HG02973 (cell line): ENCODE measurements at regions not wholly inside any gene's neighbourhood (a gene's known extent, or its start where the extent isn't known, plus 50 kb on each side); places are given as distances from the start of the nearest gene placed in this dataset.
A peak's percentile ranks its signal among the peaks of the same experiment; 100 is the strongest.
"Not testable (repeated sequence)": the region's sequence is repeated elsewhere in the genome, so short reads cannot be mapped to it uniquely, and the experiment has no call there.

Source experiments
- ATAC-seq: cut with Tn5 transposase; IDR thresholded peaks from one replicate; pipeline ENCODE4 v1.9.1; 2021; ENCODE audit warnings: moderate library complexity; ENCODE audit not compliant: unreplicated experiment

DNA sequence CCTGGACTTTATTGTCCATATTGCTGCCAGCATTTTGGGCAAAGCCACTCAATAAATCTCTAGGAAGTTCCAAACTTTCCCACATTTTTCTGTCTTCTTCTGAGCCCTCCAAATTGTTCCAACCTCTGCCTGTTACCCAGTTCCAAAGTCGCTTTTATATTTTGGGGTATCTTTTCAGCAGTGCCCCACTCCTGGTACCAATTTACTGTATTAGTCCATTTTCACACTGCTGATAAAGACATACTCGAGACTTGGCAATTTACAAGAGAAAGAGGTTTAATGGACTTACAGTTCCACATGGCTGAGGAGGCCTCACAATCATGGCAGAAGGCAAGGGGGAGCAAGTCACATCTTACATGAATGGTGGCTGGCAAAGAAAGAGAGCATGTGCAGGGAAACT is 53.4 kb downstream of the AHSP start:
- not testable (repeated sequence) for ATAC-seq

DNA sequence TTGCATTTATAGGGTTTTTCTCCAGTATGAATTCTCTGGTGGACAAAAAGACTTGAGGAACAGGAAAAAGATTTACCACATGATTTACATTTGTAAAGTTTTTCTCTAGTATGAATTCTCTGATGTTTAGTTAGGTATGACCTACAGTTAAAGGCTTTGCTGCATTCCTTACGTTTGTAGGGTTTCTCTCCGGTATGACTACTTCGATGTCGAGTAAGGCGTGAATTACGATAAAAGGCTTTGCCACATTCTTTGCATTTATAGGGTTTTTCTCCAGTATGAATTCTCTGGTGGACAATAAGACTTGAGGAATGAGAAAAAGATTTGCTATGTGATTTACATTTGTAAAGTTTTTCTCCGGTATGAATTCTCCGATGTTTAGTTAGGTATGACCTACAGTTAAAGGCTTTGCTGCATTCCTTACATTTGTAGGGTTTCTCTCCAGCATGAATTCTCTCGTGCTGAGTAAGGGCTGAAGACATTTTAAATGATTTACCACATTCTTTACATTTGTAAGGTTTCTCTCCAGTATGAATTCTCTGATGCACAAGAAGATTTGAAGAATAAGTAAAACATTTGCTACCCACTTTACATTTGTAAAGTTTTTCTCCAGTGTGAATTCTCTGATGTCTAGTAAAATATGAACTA is 74.2 kb downstream of the AHSP start:
- not testable (repeated sequence) for ATAC-seq

DNA sequence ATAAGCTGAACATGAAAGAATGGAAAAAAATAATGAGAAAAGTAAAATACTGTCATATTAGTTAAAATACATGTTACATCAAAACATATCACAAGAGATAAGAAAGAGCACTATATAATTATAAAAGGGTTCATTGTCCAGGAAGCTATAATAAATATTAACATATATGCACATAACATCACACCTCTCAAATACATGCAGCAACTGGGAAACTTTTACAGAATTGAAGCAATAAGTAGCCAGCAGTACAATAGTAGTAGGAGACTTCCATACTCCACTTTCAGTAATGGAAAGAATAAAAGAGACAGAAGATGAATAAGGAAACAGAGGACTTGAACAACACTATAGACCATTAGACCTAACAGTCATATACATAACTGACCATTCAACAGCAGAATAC is 90.4 kb downstream of the AHSP start:
- no peak for ATAC-seq

- ATAC-seq, result no peak
These were observed 108.7 kb downstream of the AHSP start for GRCh38 chr16:31636433-31636832.

GRCh38 chr16:31641279-31641678 is 113.6 kb downstream of the AHSP start:
- ATAC-seq, result no peak

GRCh38 chr16:31655674-31656073 is 128.0 kb downstream of the AHSP start:
- not testable (repeated sequence) for ATAC-seq

DNA sequence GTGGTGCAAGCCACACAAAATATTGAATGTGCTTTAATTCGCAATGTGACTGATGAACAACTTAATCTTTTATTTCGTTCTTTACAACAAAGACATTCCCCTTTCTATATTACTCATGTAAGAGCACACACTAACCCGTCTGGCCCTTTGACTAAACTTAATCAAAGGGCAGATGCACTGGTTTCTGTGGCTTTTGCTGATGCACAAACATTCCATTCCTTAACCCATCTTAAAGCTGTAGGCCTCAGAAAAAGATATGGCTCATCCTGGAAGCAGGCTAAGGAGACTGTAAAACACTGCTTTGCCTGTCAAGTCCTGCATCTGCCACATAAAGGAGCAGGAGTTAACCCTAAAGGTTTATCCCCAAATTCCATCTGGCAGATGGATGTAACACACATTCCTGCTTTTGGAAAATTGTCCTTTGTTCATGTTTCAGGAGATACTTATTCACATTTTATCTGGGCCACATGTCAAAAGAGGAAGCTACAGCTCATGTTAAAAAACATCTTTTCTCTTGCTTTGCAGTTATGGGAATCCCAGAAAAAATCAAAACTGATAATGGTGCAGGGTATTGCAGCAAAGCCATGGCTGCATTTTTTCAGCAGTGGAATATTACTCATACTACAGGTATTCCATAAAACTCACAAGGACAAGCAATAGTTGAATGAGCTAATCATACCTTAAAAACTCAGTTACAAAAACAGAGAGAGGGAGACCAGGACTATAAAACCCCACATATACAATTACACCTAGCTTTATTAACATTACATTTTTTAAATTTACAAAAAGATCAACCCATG is 137.2 kb downstream of the AHSP start:
- no peak for ATAC-seq

- no peak for ATAC-seq
These were observed 147.0 kb downstream of the AHSP start for GRCh38 chr16:31674686-31675085.

DNA sequence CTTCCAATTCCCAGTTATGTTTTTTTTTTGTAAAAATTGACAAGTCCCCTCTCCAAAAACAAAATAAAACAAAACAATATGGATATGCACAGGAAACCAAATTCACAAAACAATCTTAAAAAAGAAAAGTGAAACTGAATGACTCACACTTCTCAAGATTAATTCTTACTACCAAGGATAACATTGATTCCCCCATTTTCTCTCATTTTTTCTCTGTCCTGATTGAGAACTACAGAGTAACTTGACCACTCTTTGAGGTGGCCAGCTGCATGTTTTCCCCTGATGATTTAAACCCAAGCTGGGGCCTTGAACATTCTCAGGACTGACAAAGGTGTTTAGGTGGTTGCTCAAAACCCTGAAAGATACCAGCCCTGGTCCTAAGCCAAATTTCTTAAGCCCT is 149.0 kb downstream of the AHSP start:
- ATAC-seq, result no peak

DNA sequence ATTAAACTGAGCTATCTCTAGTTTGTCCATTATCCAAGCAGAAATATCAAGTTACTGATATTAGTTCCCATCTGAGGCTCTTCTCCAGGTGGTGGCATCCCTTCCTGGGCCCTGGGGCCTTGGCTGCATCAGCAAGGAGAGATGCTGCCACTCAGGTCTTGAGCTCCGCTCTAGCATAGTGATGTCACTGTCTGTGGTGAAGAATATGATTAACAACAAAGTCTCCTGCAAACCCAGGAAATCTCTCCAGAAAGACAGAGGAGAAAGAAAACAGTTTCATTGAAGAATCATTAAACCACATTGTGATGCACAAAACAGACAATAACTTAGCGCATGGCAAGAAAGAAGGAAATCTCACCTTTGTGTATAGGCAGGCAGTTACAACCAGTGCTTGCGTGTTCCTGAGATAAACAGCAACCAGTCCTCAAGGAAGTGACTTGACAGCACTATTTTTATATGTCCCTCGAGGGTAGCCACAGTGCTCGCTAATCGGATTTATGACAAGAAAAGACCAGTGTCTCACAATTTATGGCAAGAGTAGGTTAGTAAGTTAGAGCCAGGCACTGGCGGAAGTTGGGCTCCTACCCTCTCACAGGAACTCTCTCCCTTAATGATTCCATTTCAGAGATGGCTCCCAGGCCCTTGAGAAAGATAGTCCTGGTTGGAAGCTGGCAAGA is 151.1 kb downstream of the AHSP start:
- no peak for ATAC-seq

- not testable (repeated sequence) for ATAC-seq
These were observed 161.6 kb downstream of the AHSP start for GRCh38 chr16:31689331-31689730.

DNA sequence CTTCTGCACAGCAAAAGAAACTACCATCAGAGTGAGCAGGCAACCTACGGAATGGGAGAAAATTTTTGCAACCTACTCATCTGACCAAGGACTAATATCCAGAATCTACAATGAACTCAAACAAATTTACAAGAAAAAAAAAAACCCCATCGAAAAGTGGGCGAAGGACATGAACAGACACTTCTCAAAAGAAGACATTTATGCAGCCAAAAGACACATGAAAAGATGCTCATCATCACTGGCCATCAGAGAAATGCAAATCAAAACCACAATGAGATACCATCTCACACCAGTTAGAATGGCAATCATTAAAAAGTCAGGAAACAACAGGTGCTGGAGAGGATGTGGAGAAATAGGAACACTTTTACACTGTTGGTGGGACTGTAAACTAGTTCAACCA is 164.6 kb downstream of the AHSP start:
- not testable (repeated sequence) for ATAC-seq

DNA sequence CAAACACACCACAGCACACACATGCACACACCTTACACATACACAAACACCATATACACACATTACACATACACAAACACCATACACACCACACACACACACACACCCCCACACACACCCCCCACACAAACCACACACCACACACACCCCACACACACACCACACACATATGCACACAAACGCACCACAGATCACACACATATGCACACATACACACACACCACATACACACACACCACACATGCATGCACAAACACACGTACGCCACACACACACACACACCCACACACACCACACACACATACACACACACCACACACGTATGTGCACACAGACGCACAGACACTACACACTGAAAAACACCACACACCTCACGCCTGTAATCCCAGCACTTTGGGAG is 166.0 kb downstream of the AHSP start:
- ATAC-seq, result no peak

- no peak for ATAC-seq
These were observed 166.8 kb downstream of the AHSP start for GRCh38 chr16:31694461-31694860.

DNA sequence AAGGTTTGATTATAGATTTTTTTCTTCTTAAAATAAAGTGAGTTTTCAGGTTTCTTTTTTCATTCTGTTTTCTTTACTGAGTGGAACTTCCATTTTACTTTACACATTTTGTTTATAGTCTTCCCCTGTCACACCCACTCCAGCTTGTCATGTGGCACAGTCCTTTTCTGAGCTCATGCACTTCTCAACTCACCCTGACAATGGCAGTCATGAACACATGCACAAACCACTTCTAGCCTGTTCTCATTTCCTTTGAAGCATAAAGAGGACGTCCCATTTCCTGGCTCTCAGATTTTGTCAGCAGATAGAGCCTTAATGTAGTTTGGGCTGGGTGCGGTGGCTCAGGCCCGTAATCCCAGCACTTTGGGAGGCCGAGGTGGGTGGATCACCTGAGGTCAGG is 168.0 kb downstream of the AHSP start:
- ATAC-seq, result no peak

- ATAC-seq, result no peak
These were observed 169.5 kb downstream of the AHSP start for GRCh38 chr16:31696968-31697743.

- ATAC-seq, result no peak
These were observed 170.0 kb downstream of the AHSP start for GRCh38 chr16:31697744-31698125.

DNA sequence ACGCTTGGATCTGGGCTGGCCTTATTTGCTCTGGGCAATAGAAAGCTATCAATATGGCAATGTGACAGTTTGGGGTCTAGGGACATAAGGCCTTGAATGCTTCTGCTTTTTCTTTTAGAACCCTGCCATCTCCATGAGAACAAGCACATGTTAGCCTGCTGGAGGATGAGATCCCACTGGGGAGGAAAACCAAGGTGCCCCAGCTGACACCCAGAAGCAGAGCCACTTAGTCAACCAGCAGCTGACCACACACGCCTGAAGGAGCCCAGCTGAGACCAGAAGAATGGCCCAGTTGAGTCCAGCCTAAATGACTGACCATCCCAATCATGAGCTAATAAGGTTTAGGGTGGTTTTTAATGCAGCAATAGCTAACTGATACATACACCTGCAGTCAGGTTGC is 171.2 kb downstream of the AHSP start:
- ATAC-seq, result no peak

- ATAC-seq, result no peak
These were observed 171.9 kb downstream of the AHSP start for GRCh38 chr16:31699601-31700000.

GRCh38 chr16:31700200-31700529 is 172.5 kb downstream of the AHSP start:
- ATAC-seq, result peak; percentile 87
